Osteoblast (primary cell): ENCODE measurements at regions not wholly inside any gene's neighbourhood (a gene's known extent, or its start where the extent isn't known, plus 50 kb on each side); places are given as distances from the start of the nearest gene placed in this dataset.
"Not testable (repeated sequence)": the region's sequence is repeated elsewhere in the genome, so short reads cannot be mapped to it uniquely, and the experiment has no call there.

ENCODE experiments used
- DNase-seq: peaks from one replicate; pipeline ENCODE4 v3.0.0; 2011; ENCODE audit warnings: low spot score, mixed read lengths; ENCODE audit not compliant: insufficient read length; ENCODE audit errors: missing footprints
- H2AFZ ChIP-seq: 2 replicates; pipeline ENCODE4 v1.6.0; 2011; ENCODE audit warnings: mild to moderate bottlenecking, low read length
- H3K27ac ChIP-seq: 2 replicates; pipeline ENCODE4 v1.5.1; 2011; ENCODE audit warnings: mild to moderate bottlenecking, low read depth, low read length, moderate library complexity
- H3K27me3 ChIP-seq: 2 replicates; pipeline ENCODE4 v1.6.0; 2012; ENCODE audit warnings: mild to moderate bottlenecking, control low read depth, inconsistent platforms, low read length, moderate library complexity; ENCODE audit not compliant: insufficient read depth
- H3K36me3 ChIP-seq: 2 replicates; pipeline ENCODE4 v1.5.1; 2011; ENCODE audit warnings: mild to moderate bottlenecking, low read length, control low read depth, moderate library complexity; ENCODE audit not compliant: insufficient read depth
- H3K4me1 ChIP-seq: 2 replicates; pipeline ENCODE4 v1.5.1; 2011; ENCODE audit warnings: mild to moderate bottlenecking, low read length, control low read depth, moderate library complexity; ENCODE audit not compliant: insufficient read depth
- H3K4me2 ChIP-seq: 2 replicates; pipeline ENCODE4 v1.6.0; 2011; ENCODE audit warnings: mild to moderate bottlenecking, low read length; ENCODE audit not compliant: insufficient read depth
- H3K4me3 ChIP-seq: fragments of 200-600 bp; sonication (generic); 3 replicates; pipeline ENCODE4 v1.5.1; 2012; ENCODE audit warnings: mild to moderate bottlenecking, low read length, inconsistent platforms; ENCODE audit not compliant: insufficient read depth
- H3K79me2 ChIP-seq: 2 replicates; pipeline ENCODE4 v1.6.0; 2012; ENCODE audit warnings: mild to moderate bottlenecking, low read length, control low read depth, inconsistent platforms; ENCODE audit not compliant: insufficient read depth
- H3K9me3 ChIP-seq: 2 replicates; pipeline ENCODE4 v1.5.1; 2011; ENCODE audit warnings: low read depth, low read length, control low read depth
- H4K20me1 ChIP-seq: 2 replicates; pipeline ENCODE4 v1.6.0; 2012; ENCODE audit warnings: mild to moderate bottlenecking, low read length, control low read depth; ENCODE audit not compliant: insufficient read depth
- CTCF ChIP-seq: IDR thresholded peaks from 2 replicates; pipeline ENCODE4 v1.5.1; 2011; ENCODE audit warnings: mild to moderate bottlenecking, low read depth, low read length, moderate library complexity; ENCODE audit errors: extremely low read depth

- Histone ChIP-seq H3K27me3 (no peaks in the 10 kb centered on the region), H2AFZ (no peak overlapping the region), H3K4me2 (no peak overlapping the region), H4K20me1 (no peaks in the 10 kb centered on the region), H3K79me2 (no peaks in the 10 kb centered on the region), H3K9me3 (no peaks in the 10 kb centered on the region), H3K4me1 (no peaks in the 10 kb centered on the region), H3K4me3 (no peak overlapping the region), H3K27ac (no peak overlapping the region), H3K36me3 (no peaks in the 10 kb centered on the region)
- no peak for DNase-seq
- TF ChIP-seq CTCF, result peak; percentile 22
These were observed 494.5 kb upstream of the LARGE1 start for GRCh38 chr22:34414467-34415440.

GRCh38 chr22:34416022-34416860, 496.0 kb upstream of the LARGE1 start:
- H3K4me2 ChIP-seq, result no peak overlapping the region
- no peak for TF ChIP-seq CTCF
- H3K36me3 ChIP-seq, result no peaks in the 10 kb centered on the region
- no peaks in the 10 kb centered on the region for H3K4me1 ChIP-seq
- no peaks in the 10 kb centered on the region for H4K20me1 ChIP-seq
- no peaks in the 10 kb centered on the region for H3K27me3 ChIP-seq
- no peak overlapping the region for H2AFZ ChIP-seq
- no peak for DNase-seq
- H3K9me3 ChIP-seq, result no peaks in the 10 kb centered on the region
- no peak overlapping the region for H3K27ac ChIP-seq
- no peak overlapping the region for H3K4me3 ChIP-seq
- no peaks in the 10 kb centered on the region for H3K79me2 ChIP-seq

GRCh38 chr22:34422948-34423347, 502.7 kb upstream of the LARGE1 start:
- not testable (repeated sequence) for H3K4me2 ChIP-seq, H3K27ac ChIP-seq, H3K27me3 ChIP-seq, H3K4me1 ChIP-seq, H3K4me3 ChIP-seq, H4K20me1 ChIP-seq, H3K79me2 ChIP-seq, H3K36me3 ChIP-seq, H2AFZ ChIP-seq, H3K9me3 ChIP-seq, DNase-seq

GRCh38 chr22:34427436-34427835, 507.2 kb upstream of the LARGE1 start:
- Histone ChIP-seq H3K4me1 (no peaks in the 10 kb centered on the region), H3K36me3 (no peaks in the 10 kb centered on the region), H3K27ac (no peak overlapping the region), H3K79me2 (no peaks in the 10 kb centered on the region), H3K4me3 (no peak overlapping the region), H3K27me3 (no peaks in the 10 kb centered on the region), H2AFZ (no peak overlapping the region), H4K20me1 (no peaks in the 10 kb centered on the region), H3K9me3 (no peaks in the 10 kb centered on the region), H3K4me2 (no peak overlapping the region)
- TF ChIP-seq CTCF, result no peak
- DNase-seq, result no peak
